ENCODE measurements at regions not wholly inside any gene's neighbourhood (a gene's known extent, or its start where the extent isn't known, plus 50 kb on each side); places are given as distances from the start of the nearest gene placed in this dataset.
"Not testable (repeated sequence)": the region's sequence is repeated elsewhere in the genome, so short reads cannot be mapped to it uniquely, and the experiment has no call there.

DNA sequence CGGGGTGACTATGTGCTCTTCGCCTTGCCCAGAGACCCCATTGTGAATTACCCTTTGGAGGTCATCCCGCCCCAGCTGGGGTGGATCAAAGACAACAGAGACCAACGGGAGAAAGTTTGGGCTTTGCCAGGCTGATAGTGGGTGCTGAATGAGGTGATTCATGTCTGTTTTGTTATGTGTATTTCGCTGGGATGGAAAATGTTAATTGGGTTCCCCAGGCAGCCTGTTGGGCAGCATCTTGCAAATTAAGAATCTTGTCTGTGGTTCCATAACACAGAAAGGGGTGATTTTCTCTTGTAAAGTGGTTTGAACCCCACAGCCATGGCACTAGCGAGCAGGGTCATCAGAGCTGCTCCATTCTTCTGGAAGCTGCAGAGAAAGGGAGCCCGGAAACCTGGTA, 63.1 kb upstream of the UNC93A start:
- intact Hi-C loops (cut with micrococcal nuclease), result no loop called here

DNA sequence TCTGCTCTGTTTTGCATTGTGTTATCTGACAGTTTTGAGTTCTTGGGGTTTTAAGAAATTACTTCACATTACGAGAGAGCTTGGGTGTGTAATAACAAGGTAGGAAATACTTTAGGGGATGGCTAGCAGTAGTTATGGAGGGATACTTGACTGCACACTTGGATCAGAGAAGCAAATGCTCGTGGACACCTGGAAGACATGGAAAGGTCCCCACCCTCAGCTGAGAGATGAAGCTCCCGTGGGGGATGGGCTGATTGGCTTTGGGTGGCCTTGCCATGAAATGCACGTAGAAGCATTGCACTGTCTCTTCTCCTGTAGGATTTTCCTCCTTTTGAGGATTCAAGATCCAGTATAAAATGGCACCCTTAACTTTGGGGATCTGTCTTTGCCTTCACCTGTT, 61.5 kb upstream of the UNC93A start:
- intact Hi-C loops (cut with micrococcal nuclease), result no loop called here

DNA sequence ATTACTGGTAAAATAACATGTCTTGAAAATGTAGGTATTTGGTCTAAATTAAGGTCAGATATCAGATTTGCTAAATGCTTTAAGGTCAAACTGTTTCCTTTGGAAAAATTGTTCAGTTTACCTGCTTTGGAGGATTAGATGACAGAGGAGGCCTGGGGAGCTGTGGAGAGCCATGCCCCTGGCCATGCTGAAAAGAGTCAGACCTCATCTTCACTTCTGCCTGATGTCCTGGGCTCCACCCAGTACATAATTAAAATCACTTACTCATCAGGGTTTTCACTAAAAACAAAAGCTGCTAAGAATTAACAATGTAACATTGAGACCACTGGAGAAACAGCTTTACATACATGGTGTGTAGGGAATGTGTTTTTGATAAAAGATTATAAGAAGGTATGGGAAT, 60.8 kb upstream of the UNC93A start:
- intact Hi-C loops (cut with micrococcal nuclease), result no loop called here

GRCh38 chr6:167232356-167232755, 58.8 kb upstream of the UNC93A start:
- intact Hi-C loops (cut with micrococcal nuclease), result no loop called here

DNA sequence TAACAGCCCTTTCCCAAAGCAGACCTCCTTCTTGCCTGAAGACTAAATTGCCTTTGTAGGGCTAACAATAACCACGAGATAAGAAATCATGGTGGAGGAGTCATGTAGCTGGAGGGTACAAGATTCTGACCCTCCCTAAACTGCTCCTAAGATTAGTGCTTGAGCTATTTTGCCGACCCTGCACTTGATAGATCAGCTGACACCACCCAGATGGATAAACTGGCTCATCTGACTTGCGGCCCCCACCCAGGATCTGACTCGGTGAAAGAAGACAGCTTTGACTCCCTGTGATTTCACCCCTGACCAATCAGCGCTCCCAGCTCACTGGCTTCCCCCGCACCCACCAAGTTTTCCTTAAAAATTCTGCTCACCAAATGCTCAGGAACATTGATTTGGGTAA, 57.6 kb upstream of the UNC93A start:
- intact Hi-C loops (cut with micrococcal nuclease), result no loop called here

DNA sequence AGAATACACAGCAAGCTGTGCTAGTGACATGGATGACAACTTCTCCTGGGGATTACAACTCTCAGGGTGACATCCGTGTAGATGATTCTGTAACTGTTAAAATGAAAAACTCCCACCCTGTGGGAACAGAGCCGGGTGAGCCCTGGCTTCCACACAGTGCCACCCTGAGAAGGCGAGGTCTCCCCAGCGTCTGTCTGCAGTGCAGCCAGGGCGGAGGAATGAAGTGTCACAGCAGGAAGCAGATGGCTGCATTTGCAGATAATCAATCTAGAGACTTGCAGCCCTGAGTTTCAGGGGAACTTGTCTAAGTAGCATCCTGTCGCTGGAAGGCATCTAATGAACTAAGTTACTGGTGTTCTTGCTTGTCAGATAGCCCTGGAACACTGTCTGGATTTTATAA, 56.5 kb upstream of the UNC93A start:
- intact Hi-C loops (cut with micrococcal nuclease), result not testable (repeated sequence)

DNA sequence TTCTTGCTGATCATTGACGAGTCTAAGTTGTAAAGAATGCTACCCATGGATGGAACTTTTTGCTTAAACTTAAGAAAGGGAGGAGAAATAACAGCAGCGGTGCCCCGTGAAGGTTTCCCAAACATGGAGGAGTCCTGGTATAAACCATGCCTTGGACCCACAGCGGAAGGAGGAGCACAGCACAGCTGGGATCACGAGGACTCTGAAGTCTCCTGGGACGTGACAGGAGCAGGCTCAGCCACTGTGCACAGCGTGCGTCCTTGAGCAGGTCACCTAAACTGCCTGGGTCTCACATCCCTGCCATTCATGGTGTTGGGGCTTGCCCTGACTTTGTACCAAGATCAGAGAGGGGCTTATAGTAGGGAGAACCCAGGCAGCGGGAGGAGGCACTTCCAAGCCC, 56.1 kb upstream of the UNC93A start:
- intact Hi-C loops (cut with micrococcal nuclease), result no loop called here

- intact Hi-C loops (cut with micrococcal nuclease), result no loop called here
Observed at GRCh38 chr6:167235421-167236238, 55.5 kb upstream of the UNC93A start.

DNA sequence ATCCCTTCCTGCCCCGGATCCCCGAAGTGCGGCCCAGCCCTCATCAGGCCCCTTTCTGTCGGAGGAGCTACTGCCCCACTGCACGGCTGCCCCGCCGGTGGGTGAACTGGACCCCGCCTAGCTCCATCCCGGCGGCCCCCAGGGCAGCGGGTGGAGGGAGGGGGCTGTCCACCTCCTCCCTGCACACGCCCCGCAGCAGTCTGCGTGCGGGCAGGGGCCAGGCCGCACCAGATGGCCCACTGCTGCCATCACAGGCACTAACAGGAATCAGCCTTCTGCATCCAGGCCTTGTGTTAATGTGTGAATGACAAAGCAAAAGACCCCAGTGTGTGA, 54.9 kb upstream of the UNC93A start:
- intact Hi-C loops (cut with micrococcal nuclease), result no loop called here

- intact Hi-C loops (cut with micrococcal nuclease), result no loop called here
Observed at GRCh38 chr6:167237438-167238145, 53.5 kb upstream of the UNC93A start.

DNA sequence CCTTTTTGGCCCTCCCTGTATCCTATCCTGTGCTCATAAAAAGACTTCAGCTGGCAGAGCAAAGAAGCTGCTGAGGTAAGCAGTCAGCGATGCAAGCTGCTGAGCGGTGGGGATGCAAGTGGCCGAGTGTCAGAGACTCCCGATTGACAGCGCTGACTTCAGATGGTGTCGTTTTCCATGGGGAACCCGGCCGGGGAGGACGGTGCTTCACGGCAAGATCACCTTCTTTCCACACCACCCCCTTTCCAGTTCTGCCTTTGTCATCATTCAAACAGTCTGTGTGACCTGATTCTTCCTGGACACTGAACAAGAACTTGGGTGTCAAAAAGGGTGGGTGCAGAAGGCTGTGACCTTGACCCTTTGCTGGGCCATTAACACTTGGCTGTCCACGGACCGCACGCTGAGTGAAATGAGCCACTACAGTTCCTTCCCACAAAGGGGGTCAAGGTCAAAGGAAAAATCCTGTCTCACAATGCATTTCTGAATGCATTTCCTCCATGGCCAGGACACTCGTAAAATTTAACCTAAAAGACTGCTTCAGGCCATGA, 52.9 kb upstream of the UNC93A start:
- intact Hi-C loops (cut with micrococcal nuclease), result no loop called here

GRCh38 chr6:167238694-167239467, 52.2 kb upstream of the UNC93A start:
- intact Hi-C loops (cut with micrococcal nuclease), result no loop called here

- intact Hi-C loops (cut with micrococcal nuclease), result not testable (repeated sequence)
Observed at GRCh38 chr6:167239470-167239869, 51.6 kb upstream of the UNC93A start.

- intact Hi-C loops (cut with micrococcal nuclease), result no loop called here
Observed at GRCh38 chr6:167240034-167240541, 51.0 kb upstream of the UNC93A start.
